22Rv1 (cell line): ENCODE measurements at regions not wholly inside any gene's neighbourhood (a gene's known extent, or its start where the extent isn't known, plus 50 kb on each side); places are given as distances from the start of the nearest gene placed in this dataset.

Experiments used
- CTCF ChIP-seq: fragments of 450-650 bp; IDR thresholded peaks from 2 replicates; pipeline ENCODE4 v1.5.1; 2017; ENCODE audit warnings: mild to moderate bottlenecking
- ZFX ChIP-seq: fragments of 450-650 bp; IDR thresholded peaks from 2 replicates; pipeline ENCODE4 v1.6.1; 2017; ENCODE audit warnings: antibody characterized with exemption, borderline replicate concordance

- TF ChIP-seq CTCF: no peak
- no peak for TF ChIP-seq ZFX
Measured at GRCh38 chr15:53454843-53455721, 304.4 kb downstream of the WDR72 start.
